WTC11 (cell line): ENCODE measurements at regions not wholly inside any gene's neighbourhood (a gene's known extent, or its start where the extent isn't known, plus 50 kb on each side); places are given as distances from the start of the nearest gene placed in this dataset.

Experiments used
- ATAC-seq: fragments of 200-7000 bp; cut with Tn5 transposase; 2 replicates; pipeline ENCODE4 v1.10.0; 2021; ENCODE audit warnings: mild to moderate bottlenecking, moderate library complexity
- CTCF ChIA-PET: fragments of 300-600 bp; sonication (Branson Sonifier 250); formaldehyde crosslinking; loops from one replicate; lab custom pipeline; 2021; ENCODE audit warnings: antibody characterized with exemption; lab: Charles Lee
- POLR2A ChIA-PET: fragments of 350-600 bp; sonication (Branson Sonifier 250); formaldehyde crosslinking; loops from one replicate; lab custom pipeline; 2021; ENCODE audit warnings: antibody characterized with exemption; lab: Charles Lee
- DNase-seq: peaks from one replicate; pipeline ENCODE4 v3.0.0; 2021; ENCODE audit warnings: low spot score
- H3K27ac Mint-ChIP-seq: 2 replicates; pipeline ENCODE4 v1.8.0; 2021; ENCODE audit warnings: mixed read lengths
- H3K27me3 Mint-ChIP-seq: 2 replicates; pipeline ENCODE4 v1.8.0; 2021; ENCODE audit warnings: low read depth, mild to moderate bottlenecking, moderate library complexity, mixed read lengths
- H3K36me3 Mint-ChIP-seq: 2 replicates; pipeline ENCODE4 v1.8.0; 2021; ENCODE audit warnings: mixed read lengths
- H3K4me1 Mint-ChIP-seq: 2 replicates; pipeline ENCODE4 v1.8.0; 2022; ENCODE audit warnings: mixed read lengths
- H3K4me3 Mint-ChIP-seq: 2 replicates; pipeline ENCODE4 v1.8.0; 2021; ENCODE audit warnings: mild to moderate bottlenecking, moderate library complexity, mixed read lengths
- H3K9me3 Mint-ChIP-seq: 2 replicates; pipeline ENCODE4 v1.8.0; 2021; ENCODE audit warnings: mixed read lengths
- ATF1 ChIP-seq: sonication (generic); formaldehyde crosslinking; IDR thresholded peaks from 2 replicates; pipeline ENCODE4 v1.8.1; 2023; ENCODE audit warnings: mild to moderate bottlenecking, moderate library complexity, missing genetic modification reagents
- ATF2 ChIP-seq: sonication (generic); formaldehyde crosslinking; IDR thresholded peaks from 2 replicates; pipeline ENCODE4 v1.8.1; 2022; ENCODE audit warnings: low read depth, missing genetic modification reagents, borderline replicate concordance
- CREB1 ChIP-seq: sonication (generic); formaldehyde crosslinking; IDR thresholded peaks from 2 replicates; pipeline ENCODE4 v1.8.0; 2023; ENCODE audit warnings: mild to moderate bottlenecking, missing genetic modification reagents
- CREM ChIP-seq: sonication (generic); formaldehyde crosslinking; IDR thresholded peaks from 2 replicates; pipeline ENCODE4 v1.8.1; 2022; ENCODE audit warnings: mild to moderate bottlenecking, missing genetic modification reagents, moderate library complexity
- ETV6 ChIP-seq: sonication (generic); formaldehyde crosslinking; IDR thresholded peaks from 2 replicates; pipeline ENCODE4 v1.8.1; 2022; ENCODE audit warnings: mild to moderate bottlenecking, missing genetic modification reagents
- GABPB1 ChIP-seq: sonication (generic); formaldehyde crosslinking; IDR thresholded peaks from 2 replicates; pipeline ENCODE4 v1.8.1; 2023; ENCODE audit warnings: mild to moderate bottlenecking, missing genetic modification reagents
- HMGXB4 ChIP-seq: sonication (generic); formaldehyde crosslinking; IDR thresholded peaks from 2 replicates; pipeline ENCODE4 v1.8.1; 2023; ENCODE audit warnings: mild to moderate bottlenecking, moderate library complexity, missing genetic modification reagents
- JAZF1 ChIP-seq: fragments of 250-450 bp; sonication (Bioruptor Pico); IDR thresholded peaks from 2 replicates; pipeline ENCODE4 v1.9.0; 2021; ENCODE audit warnings: moderate library complexity, mild to moderate bottlenecking, inconsistent platforms
- KAT7 ChIP-seq: sonication (generic); formaldehyde crosslinking; IDR thresholded peaks from 2 replicates; pipeline ENCODE4 v1.8.1; 2023; ENCODE audit warnings: missing genetic modification reagents, mild to moderate bottlenecking, borderline replicate concordance
- MXD4 ChIP-seq: fragments of 250-450 bp; sonication (Bioruptor Pico); IDR thresholded peaks from 2 replicates; pipeline ENCODE4 v1.8.0; 2021; ENCODE audit warnings: mild to moderate bottlenecking, moderate library complexity, borderline replicate concordance
- NFATC4 ChIP-seq: fragments of 250-450 bp; sonication (Bioruptor Pico); IDR thresholded peaks from 2 replicates; pipeline ENCODE4 v1.9.0; 2021; ENCODE audit warnings: mild to moderate bottlenecking
- NR2C2 ChIP-seq: sonication (generic); formaldehyde crosslinking; IDR thresholded peaks from 2 replicates; pipeline ENCODE4 v1.8.0; 2022; ENCODE audit warnings: mild to moderate bottlenecking, missing genetic modification reagents
- OVOL2 ChIP-seq: fragments of 250-450 bp; sonication (Bioruptor Pico); IDR thresholded peaks from 2 replicates; pipeline ENCODE4 v1.9.0; 2021; ENCODE audit warnings: mild to moderate bottlenecking, borderline replicate concordance
- SMAD3 ChIP-seq: sonication (generic); formaldehyde crosslinking; IDR thresholded peaks from 2 replicates; pipeline ENCODE4 v1.8.0; 2022; ENCODE audit warnings: missing genetic modification reagents, mild to moderate bottlenecking, borderline replicate concordance
- SMAD4 ChIP-seq: sonication (generic); formaldehyde crosslinking; IDR thresholded peaks from 2 replicates; pipeline ENCODE4 v1.8.0; 2022; ENCODE audit warnings: mild to moderate bottlenecking, missing genetic modification reagents
- STAT6 ChIP-seq: sonication (generic); formaldehyde crosslinking; conservative IDR thresholded peaks from 2 replicates; pipeline ENCODE4 v1.8.1; 2023; ENCODE audit warnings: mild to moderate bottlenecking, low read depth, missing genetic modification reagents, moderate library complexity
- TEAD1 ChIP-seq: sonication (generic); formaldehyde crosslinking; IDR thresholded peaks from 2 replicates; pipeline ENCODE4 v1.8.0; 2022; ENCODE audit warnings: mild to moderate bottlenecking, missing genetic modification reagents
- ZNF121 ChIP-seq: sonication (generic); formaldehyde crosslinking; IDR thresholded peaks from 2 replicates; pipeline ENCODE4 v1.8.0; 2023; ENCODE audit warnings: missing genetic modification reagents
- ZNF138 ChIP-seq: sonication (generic); formaldehyde crosslinking; conservative IDR thresholded peaks from 2 replicates; pipeline ENCODE4 v1.8.1; 2022; ENCODE audit warnings: mild to moderate bottlenecking, moderate library complexity, missing genetic modification reagents
- ZNF263 ChIP-seq: sonication (generic); formaldehyde crosslinking; IDR thresholded peaks from 2 replicates; pipeline ENCODE4 v1.8.1; 2022; ENCODE audit warnings: low read depth, mild to moderate bottlenecking, moderate library complexity, missing genetic modification reagents
- ZNF423 ChIP-seq: fragments of 250-450 bp; sonication (Bioruptor Pico); IDR thresholded peaks from 2 replicates; pipeline ENCODE4 v2.1.2; 2022; ENCODE audit warnings: mild to moderate bottlenecking, moderate library complexity
- ZNF425 ChIP-seq: fragments of 250-450 bp; sonication (Bioruptor Pico); conservative IDR thresholded peaks from 2 replicates; pipeline ENCODE4 v1.9.0; 2021; ENCODE audit warnings: mild to moderate bottlenecking
- TF ChIP-seq, protein P1 (sequence below): sonication (generic); formaldehyde crosslinking; IDR thresholded peaks from 2 replicates; pipeline ENCODE4 v1.8.1; 2022; ENCODE audit warnings: low read depth, mild to moderate bottlenecking, moderate library complexity, missing genetic modification reagents, borderline replicate concordance
- TF ChIP-seq, protein P2 (sequence below): sonication (generic); formaldehyde crosslinking; IDR thresholded peaks from 2 replicates; pipeline ENCODE4 v1.8.0; 2022; ENCODE audit warnings: mild to moderate bottlenecking, missing genetic modification reagents
- TF ChIP-seq, protein P3 (sequence below): sonication (generic); formaldehyde crosslinking; IDR thresholded peaks from 2 replicates; pipeline ENCODE4 v1.8.0; 2023; ENCODE audit warnings: missing genetic modification reagents
- TF ChIP-seq, protein P4 (sequence below): sonication (generic); formaldehyde crosslinking; IDR thresholded peaks from 2 replicates; pipeline ENCODE4 v1.8.0; 2022; ENCODE audit warnings: mild to moderate bottlenecking, missing genetic modification reagents

GRCh38 chr19:31532034-31532433, 182.8 kb upstream of the TSHZ3 start:
- H3K27ac Mint-ChIP-seq: no peak overlapping the region
- ChIA-PET CTCF (no interaction called here), POLR2A (no interaction called here)
- DNase-seq (no peak), ATAC-seq (no peak)
- peaks cover 9% of the 10 kb centered on the region for H3K4me1 Mint-ChIP-seq
- H3K36me3 Mint-ChIP-seq: no peaks in the 10 kb centered on the region
- H3K27me3 Mint-ChIP-seq: no peaks in the 10 kb centered on the region
- peaks cover 7% of the 10 kb centered on the region; the same call in 1 of the 2 replicates for H3K9me3 Mint-ChIP-seq
- H3K4me3 Mint-ChIP-seq: no peak overlapping the region
- no peak for TF ChIP-seq CREM (CRISPR knock-in tag)
- TF ChIP-seq, protein P1, sequence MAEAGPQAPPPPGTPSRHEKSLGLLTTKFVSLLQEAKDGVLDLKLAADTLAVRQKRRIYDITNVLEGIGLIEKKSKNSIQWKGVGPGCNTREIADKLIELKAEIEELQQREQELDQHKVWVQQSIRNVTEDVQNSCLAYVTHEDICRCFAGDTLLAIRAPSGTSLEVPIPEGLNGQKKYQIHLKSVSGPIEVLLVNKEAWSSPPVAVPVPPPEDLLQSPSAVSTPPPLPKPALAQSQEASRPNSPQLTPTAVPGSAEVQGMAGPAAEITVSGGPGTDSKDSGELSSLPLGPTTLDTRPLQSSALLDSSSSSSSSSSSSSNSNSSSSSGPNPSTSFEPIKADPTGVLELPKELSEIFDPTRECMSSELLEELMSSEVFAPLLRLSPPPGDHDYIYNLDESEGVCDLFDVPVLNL (CRISPR knock-in tag): no peak
- TF ChIP-seq ATF2 (CRISPR knock-in tag): no peak
- no peak for TF ChIP-seq ZNF423 (CRISPR knock-in tag)
- no peak for TF ChIP-seq ZNF138 (CRISPR knock-in tag)
- TF ChIP-seq TEAD1 (CRISPR knock-in tag): no peak
- no peak for TF ChIP-seq ETV6 (CRISPR knock-in tag)
- TF ChIP-seq SMAD3 (CRISPR knock-in tag): no peak
- TF ChIP-seq, protein P2, sequence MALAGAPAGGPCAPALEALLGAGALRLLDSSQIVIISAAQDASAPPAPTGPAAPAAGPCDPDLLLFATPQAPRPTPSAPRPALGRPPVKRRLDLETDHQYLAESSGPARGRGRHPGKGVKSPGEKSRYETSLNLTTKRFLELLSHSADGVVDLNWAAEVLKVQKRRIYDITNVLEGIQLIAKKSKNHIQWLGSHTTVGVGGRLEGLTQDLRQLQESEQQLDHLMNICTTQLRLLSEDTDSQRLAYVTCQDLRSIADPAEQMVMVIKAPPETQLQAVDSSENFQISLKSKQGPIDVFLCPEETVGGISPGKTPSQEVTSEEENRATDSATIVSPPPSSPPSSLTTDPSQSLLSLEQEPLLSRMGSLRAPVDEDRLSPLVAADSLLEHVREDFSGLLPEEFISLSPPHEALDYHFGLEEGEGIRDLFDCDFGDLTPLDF (CRISPR knock-in tag): no peak
- TF ChIP-seq, protein P3, sequence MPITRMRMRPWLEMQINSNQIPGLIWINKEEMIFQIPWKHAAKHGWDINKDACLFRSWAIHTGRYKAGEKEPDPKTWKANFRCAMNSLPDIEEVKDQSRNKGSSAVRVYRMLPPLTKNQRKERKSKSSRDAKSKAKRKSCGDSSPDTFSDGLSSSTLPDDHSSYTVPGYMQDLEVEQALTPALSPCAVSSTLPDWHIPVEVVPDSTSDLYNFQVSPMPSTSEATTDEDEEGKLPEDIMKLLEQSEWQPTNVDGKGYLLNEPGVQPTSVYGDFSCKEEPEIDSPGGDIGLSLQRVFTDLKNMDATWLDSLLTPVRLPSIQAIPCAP (CRISPR knock-in tag): no peak
- no peak for TF ChIP-seq NFATC4
- no peak for TF ChIP-seq CREB1 (CRISPR knock-in tag)
- TF ChIP-seq ATF1 (CRISPR knock-in tag): no peak
- no peak for TF ChIP-seq MXD4 (CRISPR knock-in tag)
- no peak for TF ChIP-seq JAZF1 (CRISPR knock-in tag)
- TF ChIP-seq OVOL2 (CRISPR knock-in tag): no peak
- TF ChIP-seq, all 79 proteins: peak for 0

DNA sequence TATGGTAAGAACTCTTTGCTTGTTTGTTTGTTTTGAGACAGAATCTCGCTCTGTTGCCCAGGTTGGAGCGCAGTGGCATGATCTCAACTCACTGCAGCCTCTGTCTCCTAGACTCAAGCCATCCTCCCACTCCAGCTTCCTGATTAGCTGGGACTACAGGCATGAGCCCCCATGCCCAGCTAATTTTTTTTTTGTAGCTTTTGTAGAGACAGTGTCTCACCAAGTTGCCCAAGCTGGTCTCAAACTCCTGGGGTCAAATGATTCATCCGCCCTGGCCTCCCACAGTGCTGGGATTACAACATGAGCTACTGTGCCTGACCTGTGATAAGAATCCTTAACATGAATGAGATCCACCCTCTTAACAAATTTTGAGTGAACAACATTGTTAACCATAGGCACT, 183.9 kb upstream of the TSHZ3 start:
- ChIA-PET POLR2A (no interaction called here), CTCF (no interaction called here)
- Mint-ChIP-seq H3K27me3 (no peaks in the 10 kb centered on the region), H3K27ac (no peak overlapping the region), H3K36me3 (peaks cover 5% of the 10 kb centered on the region), H3K4me1 (peaks cover 9% of the 10 kb centered on the region), H3K4me3 (no peak overlapping the region), H3K9me3 (peaks cover 18% of the 10 kb centered on the region)
- DNase-seq (no peak), ATAC-seq (no peak)
- TF ChIP-seq GABPB1 (CRISPR knock-in tag) (no peak), STAT6 (no peak), KAT7 (CRISPR knock-in tag) (no peak), ZNF263 (no peak), HMGXB4 (CRISPR knock-in tag) (no peak), ZNF425 (CRISPR knock-in tag) (no peak), ETV6 (CRISPR knock-in tag) (no peak), SMAD4 (CRISPR knock-in tag) (no peak), NR2C2 (CRISPR knock-in tag) (no peak), ZNF121 (CRISPR knock-in tag) (no peak)
- TF ChIP-seq, protein P4, sequence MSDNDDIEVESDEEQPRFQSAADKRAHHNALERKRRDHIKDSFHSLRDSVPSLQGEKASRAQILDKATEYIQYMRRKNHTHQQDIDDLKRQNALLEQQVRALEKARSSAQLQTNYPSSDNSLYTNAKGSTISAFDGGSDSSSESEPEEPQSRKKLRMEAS (CRISPR knock-in tag): no peak
